ENCODE measurements at regions not wholly inside any gene's neighbourhood (a gene's known extent, or its start where the extent isn't known, plus 50 kb on each side); places are given as distances from the start of the nearest gene placed in this dataset.

DNA sequence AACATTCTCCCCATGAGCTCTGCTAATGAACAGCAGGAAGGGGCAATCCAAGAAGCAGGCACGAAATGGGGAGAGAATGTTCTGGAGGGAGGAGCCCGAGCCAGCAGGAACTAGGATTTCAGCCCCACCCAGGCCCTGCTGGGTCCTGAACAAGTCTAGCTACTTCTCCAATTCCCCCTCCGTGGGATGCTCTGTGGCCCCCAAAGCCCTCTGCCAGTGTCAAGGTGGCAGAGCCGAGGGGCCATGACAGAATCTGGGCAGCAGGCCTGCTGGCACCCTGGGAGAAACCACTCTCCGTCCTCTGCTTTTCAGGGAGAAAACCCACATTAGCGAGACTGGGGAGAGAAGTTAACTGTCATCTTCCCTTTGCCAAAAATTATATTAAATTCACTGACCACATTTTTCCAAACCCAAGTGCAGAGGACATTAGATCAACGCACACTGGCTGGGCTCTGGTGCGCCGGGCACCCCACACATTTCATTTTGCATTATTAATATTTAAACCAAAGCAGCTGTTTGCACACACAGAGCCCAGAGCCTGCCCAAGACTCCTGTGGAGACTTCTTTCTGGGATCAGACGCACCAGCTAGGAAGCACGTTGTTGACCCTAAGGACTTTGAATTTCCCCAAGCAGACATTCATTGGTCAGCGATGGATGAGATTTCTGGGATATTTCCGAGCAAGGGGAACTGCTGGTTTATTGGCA is 80.2 kb upstream of the PKDCC start:
- TF ChIP-seq FOXP2 (optimal IDR thresholded peaks at IDR 0.05; ENCODE audit: borderline replicate concordance, extremely low read depth, extremely low read length, insufficient read depth) = no peak
- no peak for TF ChIP-seq SIN3A (IDR thresholded peaks at IDR 0.05; ENCODE audit: borderline replicate concordance, insufficient read depth, low read length)
- no peak for TF ChIP-seq POLR2AphosphoS5 (IDR thresholded peaks at IDR 0.05; ENCODE audit: low read depth, low read length)
- TF ChIP-seq TAF1 (IDR thresholded peaks at IDR 0.05; ENCODE audit: borderline replicate concordance, insufficient read depth, low read length) = no peak
- TF ChIP-seq, protein P1, sequence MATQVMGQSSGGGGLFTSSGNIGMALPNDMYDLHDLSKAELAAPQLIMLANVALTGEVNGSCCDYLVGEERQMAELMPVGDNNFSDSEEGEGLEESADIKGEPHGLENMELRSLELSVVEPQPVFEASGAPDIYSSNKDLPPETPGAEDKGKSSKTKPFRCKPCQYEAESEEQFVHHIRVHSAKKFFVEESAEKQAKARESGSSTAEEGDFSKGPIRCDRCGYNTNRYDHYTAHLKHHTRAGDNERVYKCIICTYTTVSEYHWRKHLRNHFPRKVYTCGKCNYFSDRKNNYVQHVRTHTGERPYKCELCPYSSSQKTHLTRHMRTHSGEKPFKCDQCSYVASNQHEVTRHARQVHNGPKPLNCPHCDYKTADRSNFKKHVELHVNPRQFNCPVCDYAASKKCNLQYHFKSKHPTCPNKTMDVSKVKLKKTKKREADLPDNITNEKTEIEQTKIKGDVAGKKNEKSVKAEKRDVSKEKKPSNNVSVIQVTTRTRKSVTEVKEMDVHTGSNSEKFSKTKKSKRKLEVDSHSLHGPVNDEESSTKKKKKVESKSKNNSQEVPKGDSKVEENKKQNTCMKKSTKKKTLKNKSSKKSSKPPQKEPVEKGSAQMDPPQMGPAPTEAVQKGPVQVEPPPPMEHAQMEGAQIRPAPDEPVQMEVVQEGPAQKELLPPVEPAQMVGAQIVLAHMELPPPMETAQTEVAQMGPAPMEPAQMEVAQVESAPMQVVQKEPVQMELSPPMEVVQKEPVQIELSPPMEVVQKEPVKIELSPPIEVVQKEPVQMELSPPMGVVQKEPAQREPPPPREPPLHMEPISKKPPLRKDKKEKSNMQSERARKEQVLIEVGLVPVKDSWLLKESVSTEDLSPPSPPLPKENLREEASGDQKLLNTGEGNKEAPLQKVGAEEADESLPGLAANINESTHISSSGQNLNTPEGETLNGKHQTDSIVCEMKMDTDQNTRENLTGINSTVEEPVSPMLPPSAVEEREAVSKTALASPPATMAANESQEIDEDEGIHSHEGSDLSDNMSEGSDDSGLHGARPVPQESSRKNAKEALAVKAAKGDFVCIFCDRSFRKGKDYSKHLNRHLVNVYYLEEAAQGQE (IDR thresholded peaks at IDR 0.05; ENCODE audit: insufficient read depth in 1 of 2, low read depth in 2 of 2, low read length in 2 of 2) = no peak

DNA sequence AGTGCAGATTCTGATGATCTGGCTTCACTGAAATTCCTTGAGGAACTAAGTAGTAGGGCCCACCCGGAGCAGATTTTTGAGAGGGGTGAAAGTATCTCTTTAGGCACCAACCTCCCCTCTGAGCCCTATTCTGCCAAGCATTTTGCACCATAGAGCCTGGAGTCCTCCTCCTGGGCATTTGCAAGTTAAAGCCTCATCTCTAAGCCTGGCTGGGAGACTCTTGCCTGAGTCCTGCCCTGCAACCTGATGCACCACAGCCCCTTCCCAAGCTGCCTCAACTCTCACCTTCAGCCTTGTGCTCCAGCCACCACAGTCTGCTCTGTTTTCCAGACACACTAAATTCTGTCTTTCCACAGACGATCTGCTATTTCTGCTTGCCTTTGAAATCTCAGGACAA is 79.6 kb upstream of the PKDCC start:
- TF ChIP-seq, protein P1 (IDR thresholded peaks at IDR 0.05; ENCODE audit: insufficient read depth in 1 of 2, low read depth in 2 of 2, low read length in 2 of 2) = no peak
- TF ChIP-seq FOXP2 (optimal IDR thresholded peaks at IDR 0.05; ENCODE audit: borderline replicate concordance, extremely low read depth, extremely low read length, insufficient read depth) = no peak
- no peak for TF ChIP-seq SIN3A (IDR thresholded peaks at IDR 0.05; ENCODE audit: borderline replicate concordance, insufficient read depth, low read length)
- TF ChIP-seq TAF1 (IDR thresholded peaks at IDR 0.05; ENCODE audit: borderline replicate concordance, insufficient read depth, low read length) = no peak
- no peak for TF ChIP-seq POLR2AphosphoS5 (IDR thresholded peaks at IDR 0.05; ENCODE audit: low read depth, low read length)

DNA sequence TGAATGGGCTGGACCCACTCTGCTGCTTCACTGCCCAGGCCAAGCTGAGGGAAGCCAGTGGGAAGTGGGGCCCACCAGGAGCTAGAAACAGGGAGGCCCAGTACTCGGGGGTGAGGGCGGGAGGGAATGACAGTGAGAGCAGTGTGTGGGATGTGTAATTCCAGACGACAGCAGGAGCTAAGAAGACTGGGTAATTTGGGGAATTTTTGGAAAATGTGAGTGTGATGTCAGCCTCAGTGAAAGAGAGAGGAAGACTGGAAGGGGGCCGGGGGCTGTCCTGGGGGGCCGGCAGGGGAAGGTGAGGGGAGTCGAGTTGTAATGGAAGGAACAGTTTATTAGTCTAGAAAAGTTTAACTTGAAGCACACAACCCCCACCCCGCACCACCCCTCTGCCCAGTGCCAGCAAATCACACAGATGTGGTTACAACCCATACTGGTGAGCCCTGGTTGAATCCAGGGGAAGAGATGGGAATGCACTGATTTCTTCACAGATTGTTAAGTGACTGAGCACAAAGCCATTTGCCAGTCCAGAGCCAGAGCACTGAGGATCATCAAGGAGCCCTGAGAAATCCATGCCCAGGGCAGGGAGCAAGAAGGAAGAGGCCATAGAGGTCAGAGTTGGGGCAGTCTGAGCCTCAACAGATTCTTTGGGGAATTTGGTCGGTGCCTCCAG is 76.7 kb upstream of the PKDCC start:
- TF ChIP-seq FOXP2 (optimal IDR thresholded peaks at IDR 0.05; ENCODE audit: borderline replicate concordance, extremely low read depth, extremely low read length, insufficient read depth) (no peak), POLR2AphosphoS5 (IDR thresholded peaks at IDR 0.05; ENCODE audit: low read depth, low read length) (no peak), SIN3A (IDR thresholded peaks at IDR 0.05; ENCODE audit: borderline replicate concordance, insufficient read depth, low read length) (no peak)
- TF ChIP-seq, protein P1 (IDR thresholded peaks at IDR 0.05; ENCODE audit: insufficient read depth in 1 of 2, low read depth in 2 of 2, low read length in 2 of 2) = no peak

DNA sequence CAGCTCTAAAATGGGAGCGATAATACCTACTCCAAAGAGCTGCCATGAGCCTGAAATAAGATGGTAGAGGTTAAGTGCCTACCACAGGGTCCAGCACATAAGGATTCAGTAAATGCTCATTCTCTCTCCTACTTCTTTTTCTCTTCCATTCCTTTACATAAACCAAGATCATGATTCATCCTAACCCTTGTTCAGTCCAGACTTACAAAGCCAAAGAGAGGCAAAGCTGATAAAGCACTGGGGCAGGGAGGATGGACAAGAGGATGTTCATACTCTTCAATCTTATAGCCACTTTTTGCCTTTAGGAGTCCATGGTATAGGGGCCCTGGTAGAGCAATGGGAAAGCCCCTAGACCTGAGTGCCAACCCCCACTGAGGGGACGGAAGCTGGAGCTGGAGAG is 75.6 kb upstream of the PKDCC start:
- TF ChIP-seq POLR2AphosphoS5 (IDR thresholded peaks at IDR 0.05; ENCODE audit: low read depth, low read length) (no peak), FOXP2 (optimal IDR thresholded peaks at IDR 0.05; ENCODE audit: borderline replicate concordance, extremely low read depth, extremely low read length, insufficient read depth) (no peak), SIN3A (IDR thresholded peaks at IDR 0.05; ENCODE audit: borderline replicate concordance, insufficient read depth, low read length) (no peak), TAF1 (IDR thresholded peaks at IDR 0.05; ENCODE audit: borderline replicate concordance, insufficient read depth, low read length) (no peak)
- TF ChIP-seq, protein P1 (IDR thresholded peaks at IDR 0.05; ENCODE audit: insufficient read depth in 1 of 2, low read depth in 2 of 2, low read length in 2 of 2) = no peak
